ENCODE measurements at regions not wholly inside any gene's neighbourhood (a gene's known extent, or its start where the extent isn't known, plus 50 kb on each side); places are given as distances from the start of the nearest gene placed in this dataset.

DNA sequence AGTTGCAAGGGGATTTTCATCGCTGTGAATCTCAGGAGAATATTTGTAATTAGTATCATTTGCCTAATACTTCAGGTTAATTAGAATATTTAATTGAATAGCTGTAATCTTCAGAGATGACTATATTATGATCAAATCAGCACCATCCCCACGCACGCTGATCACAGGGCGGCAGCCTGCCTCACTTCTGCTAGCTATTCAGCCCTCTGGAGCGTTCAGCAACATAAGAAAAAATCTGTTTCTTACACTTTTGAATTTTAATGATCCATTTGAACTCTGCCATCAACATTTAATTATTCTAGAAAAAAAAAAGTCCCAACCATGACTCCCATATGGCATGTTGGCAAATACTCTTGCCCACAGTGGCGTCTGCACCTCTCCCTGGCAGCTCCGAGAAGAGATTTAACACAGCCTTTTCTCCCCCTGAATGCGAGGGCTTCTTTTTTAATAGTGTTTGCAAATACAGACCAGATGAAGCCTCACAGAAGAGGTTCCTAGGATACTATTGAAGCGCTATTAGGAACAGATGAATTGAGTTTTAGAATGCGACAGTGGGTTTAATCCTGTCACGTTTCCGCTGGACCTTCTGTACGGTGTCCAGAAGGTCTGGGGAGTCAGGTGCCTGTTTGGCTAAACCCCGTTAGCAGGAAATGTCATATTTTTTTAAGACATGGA, 731.9 kb upstream of the SALL3 start:
- TF ChIP-seq SUZ12 (IDR thresholded peaks at IDR 0.05; ENCODE audit: extremely low read depth, insufficient read depth, insufficient read length) (no peak), ZNF274 (IDR thresholded peaks at IDR 0.05; ENCODE audit: low read depth, low read length) (no peak)
